ENCODE measurements at regions not wholly inside any gene's neighbourhood (a gene's known extent, or its start where the extent isn't known, plus 50 kb on each side); places are given as distances from the start of the nearest gene placed in this dataset.

DNA sequence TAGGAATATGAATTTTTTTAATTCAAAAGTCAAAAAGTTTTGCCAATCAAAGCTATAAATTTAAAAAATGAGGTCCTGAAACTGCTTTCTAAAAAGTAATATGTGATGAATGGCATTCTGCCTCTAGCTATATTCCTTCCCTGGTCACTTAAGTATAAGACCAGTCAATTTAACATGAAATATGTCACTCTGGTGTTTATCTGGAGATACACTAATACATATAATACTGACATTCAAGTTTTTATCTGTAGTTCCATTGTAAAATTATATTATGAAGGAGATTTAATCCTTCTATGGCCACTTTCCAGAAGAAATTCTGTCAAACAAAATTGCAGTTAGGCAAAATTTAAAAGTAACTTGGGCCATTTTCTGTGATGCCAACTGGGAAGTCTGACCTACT is 236.8 kb downstream of the CNTN3 start:
- TF ChIP-seq, protein P1, sequence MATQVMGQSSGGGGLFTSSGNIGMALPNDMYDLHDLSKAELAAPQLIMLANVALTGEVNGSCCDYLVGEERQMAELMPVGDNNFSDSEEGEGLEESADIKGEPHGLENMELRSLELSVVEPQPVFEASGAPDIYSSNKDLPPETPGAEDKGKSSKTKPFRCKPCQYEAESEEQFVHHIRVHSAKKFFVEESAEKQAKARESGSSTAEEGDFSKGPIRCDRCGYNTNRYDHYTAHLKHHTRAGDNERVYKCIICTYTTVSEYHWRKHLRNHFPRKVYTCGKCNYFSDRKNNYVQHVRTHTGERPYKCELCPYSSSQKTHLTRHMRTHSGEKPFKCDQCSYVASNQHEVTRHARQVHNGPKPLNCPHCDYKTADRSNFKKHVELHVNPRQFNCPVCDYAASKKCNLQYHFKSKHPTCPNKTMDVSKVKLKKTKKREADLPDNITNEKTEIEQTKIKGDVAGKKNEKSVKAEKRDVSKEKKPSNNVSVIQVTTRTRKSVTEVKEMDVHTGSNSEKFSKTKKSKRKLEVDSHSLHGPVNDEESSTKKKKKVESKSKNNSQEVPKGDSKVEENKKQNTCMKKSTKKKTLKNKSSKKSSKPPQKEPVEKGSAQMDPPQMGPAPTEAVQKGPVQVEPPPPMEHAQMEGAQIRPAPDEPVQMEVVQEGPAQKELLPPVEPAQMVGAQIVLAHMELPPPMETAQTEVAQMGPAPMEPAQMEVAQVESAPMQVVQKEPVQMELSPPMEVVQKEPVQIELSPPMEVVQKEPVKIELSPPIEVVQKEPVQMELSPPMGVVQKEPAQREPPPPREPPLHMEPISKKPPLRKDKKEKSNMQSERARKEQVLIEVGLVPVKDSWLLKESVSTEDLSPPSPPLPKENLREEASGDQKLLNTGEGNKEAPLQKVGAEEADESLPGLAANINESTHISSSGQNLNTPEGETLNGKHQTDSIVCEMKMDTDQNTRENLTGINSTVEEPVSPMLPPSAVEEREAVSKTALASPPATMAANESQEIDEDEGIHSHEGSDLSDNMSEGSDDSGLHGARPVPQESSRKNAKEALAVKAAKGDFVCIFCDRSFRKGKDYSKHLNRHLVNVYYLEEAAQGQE (IDR thresholded peaks at IDR 0.05; ENCODE audit: borderline replicate concordance) = no peak
- no peak for TF ChIP-seq EZH2 (IDR thresholded peaks at IDR 0.05; ENCODE audit: borderline replicate concordance, insufficient read depth, low read length, poor library complexity, severe bottlenecking)
- no peak for TF ChIP-seq CTCF (IDR thresholded peaks at IDR 0.05; ENCODE audit: poor library complexity, severe bottlenecking)
